Medulla oblongata (tissue), 1 donor: ENCODE measurements at regions not wholly inside any gene's neighbourhood (a gene's known extent, or its start where the extent isn't known, plus 50 kb on each side); places are given as distances from the start of the nearest gene placed in this dataset.

ENCODE experiments used
- DNase-seq: peaks from one replicate; pipeline ENCODE4 v3.0.0-alpha.2; 2015; ENCODE audit errors: extremely low spot score

DNA sequence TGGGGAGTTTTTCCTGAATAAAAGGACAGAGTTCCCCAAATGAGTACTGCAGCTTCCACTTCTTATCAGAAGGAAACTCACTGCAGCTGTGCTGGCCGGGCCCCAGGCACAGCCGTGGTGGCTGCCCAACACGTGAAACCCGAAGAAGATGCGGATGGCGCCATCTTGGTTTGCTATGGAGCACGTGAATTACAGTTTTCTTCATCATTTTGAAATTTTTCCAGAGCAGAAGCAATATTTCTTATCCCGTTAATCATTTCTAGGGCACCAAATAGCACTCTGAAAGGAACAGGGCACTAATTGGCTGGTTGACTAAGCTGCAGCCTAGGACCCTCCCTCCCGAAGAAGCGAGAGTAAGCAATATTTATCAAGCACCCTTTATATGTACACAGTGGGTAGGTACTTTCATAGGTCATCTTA is 63.2 kb upstream of the EPS8L3 start:
- no peak for DNase-seq

DNA sequence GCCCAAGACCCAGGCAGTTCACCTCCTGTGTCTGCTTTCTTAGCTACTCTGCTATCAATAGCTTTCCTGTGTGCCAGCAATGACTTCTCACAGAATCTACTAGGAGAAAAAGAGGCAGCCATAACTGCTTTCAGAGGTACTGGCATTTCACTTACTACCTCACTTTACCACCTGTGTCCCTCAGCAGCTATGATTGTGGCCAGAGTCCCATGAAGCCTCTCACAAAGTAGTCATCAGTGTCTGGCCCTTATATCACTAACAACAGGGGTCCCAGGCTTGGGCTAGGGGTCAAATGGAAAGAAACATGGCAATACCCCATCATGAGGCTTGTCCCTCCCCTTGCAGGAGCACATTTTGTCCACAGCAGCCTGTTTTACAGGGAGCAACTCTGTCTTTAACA is 62.7 kb upstream of the EPS8L3 start:
- no peak for DNase-seq

DNA sequence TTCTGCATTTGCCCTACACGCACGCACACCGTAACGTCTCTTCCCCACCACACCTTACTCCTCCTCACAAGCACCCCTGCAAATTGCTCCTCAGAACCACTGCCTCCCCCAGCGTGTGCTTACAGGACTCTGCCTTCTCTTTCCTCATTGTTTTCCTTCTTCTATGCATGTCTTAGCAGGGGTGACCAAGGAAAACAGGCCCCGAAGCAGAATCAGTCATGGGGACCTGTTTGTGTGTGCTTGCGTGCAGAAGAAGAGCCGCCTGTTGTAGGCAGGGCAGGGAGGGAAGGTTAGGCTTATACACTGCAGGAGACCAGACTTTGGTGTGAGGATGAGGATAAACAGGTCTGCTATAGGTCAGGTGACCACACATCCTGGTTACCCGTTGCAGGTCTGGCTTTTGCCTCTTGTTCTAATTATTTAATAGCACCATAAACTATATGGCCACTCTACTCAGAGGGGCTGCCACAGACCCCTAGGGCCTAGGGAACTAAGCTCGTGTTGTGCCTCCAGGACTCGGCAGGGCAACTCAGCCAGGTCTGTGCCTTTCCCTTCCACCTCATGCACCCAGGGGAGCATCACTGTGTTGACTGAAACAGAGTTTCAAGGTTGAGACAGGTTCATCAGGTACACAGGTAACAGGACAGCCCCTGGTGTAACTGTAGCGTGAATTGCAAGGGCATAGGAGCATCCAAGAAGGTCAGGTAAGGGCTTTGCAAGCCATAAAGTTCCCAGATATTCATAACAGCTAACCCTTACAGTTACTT is 60.8 kb upstream of the EPS8L3 start:
- no peak for DNase-seq

DNA sequence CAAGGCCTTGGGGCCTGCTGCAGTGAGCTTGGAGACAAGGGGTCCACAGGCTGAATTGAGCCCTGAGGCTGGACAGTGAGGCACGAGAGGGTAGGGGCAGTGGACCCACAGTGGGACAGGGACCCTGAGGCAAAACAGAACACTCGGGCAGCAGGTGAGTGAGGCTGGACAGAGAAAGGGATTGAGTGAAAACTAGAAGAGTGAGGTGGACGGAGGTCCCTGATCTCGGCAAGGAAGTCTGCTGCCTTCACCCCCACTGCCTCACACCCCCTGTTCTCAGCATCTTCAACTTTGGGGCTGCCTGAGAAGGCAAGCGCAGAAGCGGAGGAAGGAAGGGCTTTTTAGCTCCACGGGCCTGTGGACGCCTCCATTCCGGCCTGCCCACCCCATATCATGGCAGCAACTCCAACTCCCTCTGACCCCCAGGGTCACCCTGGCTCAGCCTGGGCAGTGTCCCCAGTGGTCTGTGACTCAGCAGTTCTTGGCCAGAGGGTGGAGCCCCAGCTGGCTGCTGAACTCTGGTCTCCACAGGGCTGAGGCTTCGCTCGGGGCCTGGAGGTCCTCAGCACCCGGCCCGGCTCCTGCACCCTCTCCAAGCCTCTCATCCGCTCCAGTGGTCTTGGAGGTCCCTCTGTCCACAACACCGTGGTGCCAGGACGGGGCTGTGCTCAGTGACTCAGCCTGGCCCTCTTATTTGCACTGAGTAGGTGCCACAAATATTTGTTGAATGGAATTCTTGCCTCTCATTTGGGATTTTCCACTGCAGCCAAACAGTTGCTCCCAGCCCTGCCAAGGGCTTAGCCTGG is 60.0 kb upstream of the EPS8L3 start:
- DNase-seq = no peak

DNA sequence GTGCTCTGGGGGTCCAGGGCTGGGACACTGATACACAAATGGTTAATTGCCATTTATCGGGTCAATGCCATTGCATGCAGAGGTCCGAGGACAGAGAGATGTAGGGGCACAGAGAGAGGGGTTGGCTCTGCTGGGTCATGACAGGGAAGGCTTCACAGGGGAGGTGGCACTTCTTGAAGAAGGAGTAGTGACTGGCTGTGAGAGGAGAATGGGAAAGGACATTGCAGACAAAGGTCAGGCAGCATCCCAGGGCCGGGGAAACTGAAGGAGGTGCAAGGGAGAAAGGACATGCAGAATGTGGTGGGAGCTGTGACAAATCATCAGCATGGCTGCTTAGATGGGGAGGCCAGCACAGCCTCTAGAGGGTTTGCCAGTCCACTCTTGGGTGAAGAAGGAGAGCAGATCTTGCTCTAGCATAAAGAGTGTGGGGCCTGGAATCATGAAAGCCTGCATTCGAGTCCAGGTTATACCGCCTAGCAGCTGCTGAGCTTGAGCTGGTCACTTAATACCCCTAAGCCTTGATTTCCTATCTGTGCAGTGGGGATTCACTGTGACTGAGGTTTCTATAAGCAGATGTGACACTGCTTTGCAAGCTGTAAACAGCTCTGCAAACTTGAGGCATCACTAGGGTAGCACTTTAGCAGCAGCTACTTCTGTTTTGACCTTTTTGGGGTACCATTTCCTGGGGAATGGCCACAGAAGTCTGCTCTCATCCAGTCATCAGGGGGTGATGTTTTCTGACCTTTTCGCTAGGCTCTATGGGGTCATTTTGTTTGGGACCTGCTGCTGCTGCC is 59.2 kb upstream of the EPS8L3 start:
- DNase-seq = no peak

DNA sequence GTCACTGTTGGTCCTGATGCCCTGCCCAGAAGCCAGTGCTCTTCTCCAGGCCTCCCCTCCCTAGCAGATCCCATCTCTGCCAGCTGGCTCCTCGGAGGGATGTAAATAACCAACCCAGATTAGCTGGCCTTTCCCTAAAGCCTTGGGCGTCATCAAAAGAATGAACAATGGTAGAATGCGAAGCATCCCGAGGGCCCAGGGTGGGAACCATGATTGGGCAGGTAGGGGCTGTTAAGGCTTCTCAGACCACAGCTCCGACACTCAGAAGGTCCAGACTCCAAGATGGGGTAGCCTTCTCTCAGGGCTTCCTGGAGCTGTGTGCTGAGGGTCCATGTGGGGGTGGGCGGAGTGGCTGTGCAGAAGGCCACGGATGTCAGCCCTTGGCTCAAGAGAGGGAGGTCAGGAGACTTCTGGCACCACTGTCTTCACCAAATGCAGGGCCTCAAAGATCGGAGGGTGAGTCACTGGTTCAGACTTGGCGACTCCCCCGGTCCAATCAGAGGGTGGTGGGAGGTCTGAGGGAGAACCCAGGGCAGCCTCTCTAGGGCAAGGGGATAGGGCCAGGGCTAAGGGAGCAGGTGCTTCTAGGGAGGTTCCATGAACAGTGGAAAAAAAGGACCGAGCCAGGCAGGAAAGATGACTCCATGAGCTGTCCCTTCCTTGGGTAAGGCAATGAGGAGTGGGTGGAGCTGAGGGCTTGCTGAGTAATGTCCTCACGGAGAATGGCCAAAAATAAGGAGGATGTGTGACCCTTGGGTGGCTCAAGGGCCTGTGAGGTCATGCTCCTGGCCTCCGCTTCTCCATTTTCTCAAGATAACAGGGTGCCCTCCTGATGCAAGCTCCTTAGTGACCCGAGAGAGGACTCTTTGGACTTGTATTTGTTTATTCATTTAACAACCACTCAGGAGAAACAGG is 58.4 kb upstream of the EPS8L3 start:
- DNase-seq = no peak

DNA sequence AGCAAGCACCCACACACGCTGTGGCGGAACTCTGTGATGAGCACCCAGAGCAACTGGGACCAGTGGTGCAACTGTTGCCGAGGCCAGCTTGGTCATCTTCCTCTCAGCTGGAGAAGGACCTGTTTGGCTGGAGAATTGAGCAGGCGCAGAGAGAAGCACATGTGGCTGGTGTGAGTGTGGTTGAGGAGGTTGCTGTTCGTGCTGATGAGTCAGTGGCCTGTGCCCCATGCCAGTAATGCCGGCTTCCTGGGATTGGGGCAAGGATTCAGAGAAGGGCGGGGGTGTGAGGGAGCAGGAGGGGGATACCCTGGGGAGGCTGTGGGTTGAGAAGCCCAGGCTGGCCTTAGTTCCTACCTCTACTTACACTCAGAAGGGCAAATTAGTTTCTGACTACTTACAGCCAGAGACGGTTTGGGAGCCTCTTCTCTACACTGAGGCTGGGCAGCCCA is 57.5 kb upstream of the EPS8L3 start:
- no peak for DNase-seq

DNA sequence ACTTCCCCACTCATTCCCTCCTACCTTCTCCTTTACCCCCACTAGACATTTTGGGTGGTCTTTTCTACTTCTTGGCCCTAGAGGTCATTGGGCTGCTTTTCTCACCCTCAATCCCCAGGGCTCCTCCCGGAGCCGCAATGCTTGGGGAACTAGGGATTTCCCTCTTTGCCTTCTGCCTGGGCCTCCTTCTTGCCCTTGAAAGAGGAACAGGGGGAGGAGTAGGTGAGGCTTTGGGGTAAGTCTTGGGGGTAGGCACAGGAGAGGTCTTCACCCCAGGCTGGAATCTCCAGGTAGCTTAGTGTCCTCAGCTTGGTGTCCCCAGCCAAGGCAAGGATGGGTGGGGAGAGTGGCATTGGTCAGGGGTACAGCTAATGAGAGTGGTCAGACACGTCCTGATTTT is 56.2 kb upstream of the EPS8L3 start:
- DNase-seq = no peak

DNA sequence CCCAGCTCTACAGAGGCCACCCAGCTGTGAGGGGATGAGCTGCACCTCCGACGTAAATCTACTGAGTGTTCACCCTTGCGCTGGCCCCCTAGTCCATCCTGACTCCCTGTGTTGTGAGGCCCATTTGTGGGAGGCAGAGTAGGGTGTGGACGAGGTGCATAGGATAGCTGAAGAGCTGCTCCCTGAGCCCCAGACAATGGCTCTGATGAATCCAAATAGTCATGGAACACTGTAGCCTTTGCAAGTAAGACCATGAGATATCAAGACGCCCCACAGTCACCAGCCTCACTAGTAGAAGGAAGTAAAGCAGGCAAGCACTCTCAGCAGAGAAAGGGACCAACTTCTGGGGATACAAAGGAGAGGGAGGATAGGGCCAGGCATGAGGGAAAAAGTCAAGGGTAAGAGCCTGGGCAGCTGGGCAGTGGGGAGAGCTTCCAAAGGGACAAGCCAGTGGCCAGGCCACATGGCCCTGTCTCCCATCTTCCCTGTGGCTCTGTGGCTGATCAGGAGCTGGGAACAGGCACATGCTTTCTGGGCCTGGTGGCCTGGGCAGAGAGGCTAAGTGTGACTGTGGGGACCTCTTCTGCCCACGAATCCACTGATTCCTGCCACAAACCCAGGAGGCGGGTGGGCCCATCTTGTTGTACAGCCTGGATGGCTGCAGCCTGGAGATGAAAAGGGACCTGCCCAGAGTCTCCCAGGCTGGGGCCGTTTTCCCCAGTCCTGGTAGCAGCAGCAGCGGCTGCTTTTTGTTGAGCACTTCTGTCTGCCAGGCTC is 55.5 kb upstream of the EPS8L3 start:
- no peak for DNase-seq

DNA sequence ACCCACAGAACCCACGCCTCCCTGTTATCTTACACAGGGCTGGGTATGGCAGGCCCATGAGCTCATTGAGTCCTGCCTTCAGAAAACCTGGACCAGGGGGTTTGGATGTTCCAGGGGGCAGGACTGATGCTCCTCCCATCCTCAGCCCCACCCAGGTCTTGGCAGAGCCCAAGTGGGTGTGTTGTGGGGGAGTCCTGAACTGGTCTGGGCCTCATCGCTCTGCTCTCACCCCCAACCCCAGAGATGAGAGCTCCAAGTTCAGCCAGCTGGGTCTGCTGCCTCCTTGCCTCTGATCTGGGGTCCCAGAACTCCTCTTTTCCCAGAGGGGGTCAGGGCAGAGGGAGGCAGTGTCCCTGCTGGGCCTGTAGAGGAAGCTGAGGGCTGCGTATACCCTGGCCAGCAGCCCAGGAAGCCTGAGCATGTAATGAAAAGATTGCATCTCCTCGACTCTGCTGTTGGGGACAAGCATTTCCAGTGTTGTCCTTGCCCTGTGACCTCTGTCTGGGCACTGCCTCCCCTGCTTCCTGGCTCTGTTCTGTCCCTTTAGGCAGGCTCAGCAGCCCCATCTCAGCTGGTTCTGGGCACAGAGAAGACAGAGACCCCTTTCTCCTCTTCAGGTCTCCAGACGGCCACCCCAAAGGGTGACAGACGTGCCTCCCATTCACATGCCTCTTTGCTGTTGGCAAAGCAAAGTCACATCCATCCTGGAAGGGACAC is 54.7 kb upstream of the EPS8L3 start:
- DNase-seq = no peak

DNA sequence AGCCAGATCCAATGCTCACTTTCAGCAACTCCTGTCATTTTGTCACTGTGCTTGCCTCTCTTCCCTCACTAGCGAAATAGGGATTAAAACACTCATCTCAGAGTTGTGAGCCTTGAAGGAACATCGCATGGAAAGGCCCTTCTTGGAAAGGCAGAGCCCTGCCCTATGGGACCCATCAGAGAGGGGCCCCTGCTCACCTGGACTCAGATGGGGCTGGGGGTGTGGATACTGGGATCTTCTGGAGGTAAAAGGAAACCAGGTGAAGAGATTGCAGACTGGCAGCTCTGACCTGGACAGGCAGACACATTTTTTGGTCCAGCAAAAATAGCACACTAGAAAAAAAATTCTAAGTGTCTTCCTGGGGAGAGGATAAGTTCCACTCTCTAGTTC is 54.2 kb upstream of the EPS8L3 start:
- no peak for DNase-seq

DNA sequence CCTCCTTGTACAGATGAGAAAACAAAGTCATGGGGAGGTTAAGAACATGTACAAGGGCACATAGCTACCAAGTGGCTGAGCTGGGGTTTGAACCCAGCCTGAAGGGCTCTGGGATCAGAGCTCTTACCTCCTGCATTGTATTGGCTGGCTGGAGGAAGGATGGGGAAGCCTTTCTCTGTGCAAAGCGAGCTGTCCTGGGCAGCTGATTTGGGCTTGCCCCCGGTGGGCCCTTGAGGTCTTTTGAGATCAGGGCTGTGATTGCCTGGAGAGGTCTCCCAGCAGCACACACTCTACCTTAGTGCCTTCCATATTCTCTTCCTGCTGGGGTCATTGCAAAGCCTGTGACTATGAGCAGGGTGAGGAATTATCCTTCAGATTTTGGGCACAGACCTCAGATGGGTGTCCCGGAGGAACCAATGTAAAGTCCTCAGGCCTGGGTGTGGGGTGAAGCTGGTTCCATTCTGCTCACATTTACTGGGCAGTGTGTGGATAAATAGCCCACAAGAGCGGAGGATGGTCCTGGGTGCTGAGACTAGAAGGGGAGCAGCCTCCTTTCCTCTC is 53.3 kb upstream of the EPS8L3 start:
- no peak for DNase-seq

DNA sequence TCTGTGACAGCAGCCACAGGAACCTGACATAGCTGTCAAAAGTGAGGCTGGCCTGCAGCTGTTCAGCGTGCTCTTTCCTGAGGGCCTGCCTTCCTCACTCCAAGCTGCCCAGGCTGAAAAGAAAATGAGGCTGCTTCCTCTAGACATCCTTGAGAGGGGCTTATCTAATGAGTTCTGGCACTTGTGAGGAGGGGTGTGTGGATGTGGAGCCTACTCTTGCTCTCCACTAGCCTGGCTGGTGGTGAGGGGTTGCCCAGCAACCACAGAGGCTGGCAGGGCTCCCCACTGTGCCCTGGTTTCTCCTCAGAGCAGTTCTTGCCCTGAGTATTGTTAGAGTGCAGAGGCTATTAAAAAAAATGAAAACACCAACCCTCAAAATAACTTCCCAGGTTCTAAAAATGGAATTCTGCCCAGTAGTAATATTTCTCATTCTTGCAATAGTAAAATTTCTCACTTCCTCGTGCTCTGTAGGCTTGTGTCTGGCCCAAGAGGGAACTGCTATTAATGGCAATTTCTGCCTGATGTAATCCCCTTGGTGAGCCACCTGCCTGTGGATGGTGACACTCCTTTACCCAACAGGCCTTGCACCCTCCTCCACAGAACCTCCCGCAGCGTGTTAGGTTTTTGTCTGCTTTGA is 52.6 kb upstream of the EPS8L3 start:
- DNase-seq = peak; percentile 79

DNA sequence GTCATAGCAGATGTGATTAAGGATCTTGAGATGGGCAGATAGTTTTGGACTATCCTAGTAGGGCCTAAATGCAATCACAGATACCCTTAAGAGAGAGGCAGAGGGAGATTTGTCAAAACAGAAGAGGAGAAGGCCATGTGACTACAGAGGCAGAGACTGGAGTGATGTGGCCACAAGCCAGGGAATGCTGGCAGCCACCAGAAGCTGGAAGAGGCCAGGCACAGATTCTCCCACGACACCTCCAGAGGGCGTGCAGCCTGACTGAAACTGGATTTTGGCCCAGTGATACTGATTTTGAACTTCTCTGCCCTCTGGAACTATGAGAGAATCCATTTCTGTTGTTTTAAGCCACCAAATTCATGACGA is 52.1 kb upstream of the EPS8L3 start:
- no peak for DNase-seq

DNA sequence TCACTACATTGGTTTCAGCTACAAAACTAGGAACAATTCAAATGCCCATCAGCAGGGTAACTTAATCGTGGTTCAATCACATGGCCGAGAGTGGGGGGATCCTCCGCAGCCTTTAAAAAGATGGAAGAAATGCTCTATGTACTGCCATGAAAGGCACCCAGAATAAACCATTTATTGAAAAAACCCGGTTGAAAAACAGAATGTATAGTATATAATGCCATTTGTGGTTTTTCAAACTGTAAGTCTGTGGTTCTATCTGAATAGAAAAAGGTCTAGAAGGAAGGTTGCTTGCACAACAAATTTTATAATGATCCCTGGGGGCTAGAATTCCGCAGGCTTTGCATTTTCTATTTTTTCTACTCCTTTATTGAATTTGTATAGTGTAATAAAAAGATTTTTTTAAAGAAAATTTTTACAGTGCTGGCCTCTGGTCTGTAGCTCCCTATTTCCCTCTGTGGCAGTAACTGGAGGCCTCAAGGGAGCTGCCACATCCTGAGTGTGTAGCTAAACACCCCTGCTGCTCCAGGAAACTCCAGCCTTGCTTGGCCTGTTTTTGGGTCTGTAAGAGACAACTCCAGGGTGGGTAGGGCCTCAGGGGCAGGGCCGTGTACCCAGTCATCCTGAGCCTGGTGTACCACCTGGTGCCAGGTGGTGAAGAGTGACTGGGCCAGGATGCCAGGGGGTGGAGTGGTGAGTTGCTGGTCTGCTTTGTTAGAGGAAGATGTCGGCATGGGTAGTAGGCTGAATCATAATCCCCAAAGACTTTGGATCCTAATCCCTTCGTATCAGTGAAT is 51.5 kb upstream of the EPS8L3 start:
- no peak for DNase-seq

DNA sequence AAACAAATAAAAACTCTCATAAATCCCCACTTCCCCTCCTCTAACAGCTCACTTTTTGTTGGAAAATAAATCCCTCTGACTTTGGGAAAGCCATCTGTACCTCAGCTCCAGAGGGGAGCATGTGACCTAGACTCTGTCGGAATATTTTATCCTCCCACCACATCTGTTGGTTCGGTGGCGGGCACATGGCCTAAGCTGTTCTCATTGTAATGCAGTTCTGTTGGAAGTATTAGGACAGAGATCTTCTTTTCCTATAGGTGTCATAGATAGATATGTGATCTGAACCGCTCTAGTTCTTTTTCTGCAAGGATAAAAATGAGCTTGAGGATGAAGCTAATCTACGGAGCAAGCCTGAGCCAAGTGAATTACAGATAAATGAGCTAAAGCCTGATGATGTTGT is 50.5 kb upstream of the EPS8L3 start:
- peak; percentile 46 for DNase-seq
